Lower lobe of right lung (tissue), 2 donors: ENCODE measurements at regions not wholly inside any gene's neighbourhood (a gene's known extent, or its start where the extent isn't known, plus 50 kb on each side); places are given as distances from the start of the nearest gene placed in this dataset.

Experiments used
- ATAC-seq, 2 donors: fragments of 200-7000 bp; cut with Tn5 transposase; one replicate each; pipeline ENCODE4 v1.9.1; 2020 to 2022; ENCODE audit warnings: mild to moderate bottlenecking in 2 of 2, moderate library complexity in 2 of 2
- DNase-seq: peaks from one replicate; pipeline ENCODE4 v3.0.0-alpha.2; 2020
- H3K27ac ChIP-seq: fragments of 200-600 bp; one replicate; pipeline ENCODE4 v1.8.0; 2022
- H3K27me3 ChIP-seq: fragments of 200-600 bp; one replicate; pipeline ENCODE4 v1.8.0; 2022; ENCODE audit warnings: low read depth
- H3K36me3 ChIP-seq: fragments of 200-600 bp; one replicate; pipeline ENCODE4 v1.8.0; 2022; ENCODE audit warnings: mild to moderate bottlenecking
- H3K4me1 ChIP-seq: fragments of 200-600 bp; one replicate; pipeline ENCODE4 v1.8.0; 2022
- H3K4me3 ChIP-seq: fragments of 200-600 bp; one replicate; pipeline ENCODE4 v1.8.0; 2022; ENCODE audit warnings: mild to moderate bottlenecking
- H3K9me3 ChIP-seq: fragments of 200-600 bp; one replicate; pipeline ENCODE4 v1.8.0; 2022
- CTCF ChIP-seq: fragments of 200-600 bp; IDR thresholded peaks from one replicate; pipeline ENCODE4 v1.8.0; 2022; ENCODE audit warnings: antibody characterized with exemption, mild to moderate bottlenecking
- intact Hi-C: fragments of 100-400 bp; cut with DNase I; formaldehyde crosslinking; loops from one replicate; pipeline ENCODE4 v1.11.0; 2022
- donor health status: DM: no; HTN: yes; CAD: no; lungs with severe emphysema.

- intact Hi-C loops, result no loop called here
- peak; percentile 82 to 85 for ATAC-seq
- no peak for DNase-seq
These were observed 513.4 kb upstream of the MEF2C start for GRCh38 chr5:89396278-89396954.

GRCh38 chr5:89395111-89395510 lies 512.1 kb upstream of the MEF2C start:
- H3K9me3 ChIP-seq, result no peaks in the 10 kb centered on the region

More at GRCh38 chr5:89396278-89396954, 513.4 kb upstream of the MEF2C start:
- peaks cover 20% of the 10 kb centered on the region for H3K4me1 ChIP-seq
- H3K9me3 ChIP-seq, result no peaks in the 10 kb centered on the region
- H3K27me3 ChIP-seq, result no peaks in the 10 kb centered on the region
- no peaks in the 10 kb centered on the region for H3K36me3 ChIP-seq
- H3K27ac ChIP-seq, result peak overlapping the region; percentile 66
- peak overlapping the region; percentile 1 for H3K4me3 ChIP-seq
- TF ChIP-seq CTCF, result no peak

GRCh38 chr5:89388872-89389271 lies 505.9 kb upstream of the MEF2C start:
- no peak for TF ChIP-seq CTCF
- intact Hi-C loops, result no loop called here
- Histone ChIP-seq H3K36me3 (no peaks in the 10 kb centered on the region), H3K27ac (no peak overlapping the region), H3K27me3 (no peaks in the 10 kb centered on the region), H3K9me3 (no peaks in the 10 kb centered on the region), H3K4me1 (no peaks in the 10 kb centered on the region), H3K4me3 (no peak overlapping the region)
- ATAC-seq, result no peak
- DNase-seq, result no peak

More at GRCh38 chr5:89395111-89395510, 512.1 kb upstream of the MEF2C start:
- no peak for TF ChIP-seq CTCF
- intact Hi-C loops, result no loop called here
- DNase-seq, result no peak
- Histone ChIP-seq H3K4me1 (peaks cover 20% of the 10 kb centered on the region), H3K36me3 (no peaks in the 10 kb centered on the region), H3K27ac (no peak overlapping the region), H3K4me3 (no peak overlapping the region), H3K27me3 (no peaks in the 10 kb centered on the region)
- ATAC-seq, result no peak

GRCh38 chr5:89384391-89384790 lies 501.4 kb upstream of the MEF2C start:
- intact Hi-C loops, result no loop called here
- Histone ChIP-seq H3K9me3 (no peaks in the 10 kb centered on the region), H3K4me3 (no peak overlapping the region), H3K27ac (no peak overlapping the region), H3K4me1 (no peaks in the 10 kb centered on the region), H3K27me3 (no peaks in the 10 kb centered on the region), H3K36me3 (no peaks in the 10 kb centered on the region)
- TF ChIP-seq CTCF, result no peak
- no peak for DNase-seq
- no peak for ATAC-seq

- no peaks in the 10 kb centered on the region for H3K36me3 ChIP-seq
- ATAC-seq (no peak), DNase-seq (no peak)
- no peaks in the 10 kb centered on the region for H3K27me3 ChIP-seq
- no peak for TF ChIP-seq CTCF
- no peak overlapping the region for H3K4me3 ChIP-seq
- H3K27ac ChIP-seq, result no peak overlapping the region
- intact Hi-C loops, result no loop called here
- H3K4me1 ChIP-seq, result no peaks in the 10 kb centered on the region
- no peaks in the 10 kb centered on the region for H3K9me3 ChIP-seq
These were observed 497.7 kb upstream of the MEF2C start for GRCh38 chr5:89380635-89381034.
